ENCODE measurements at regions not wholly inside any gene's neighbourhood (a gene's known extent, or its start where the extent isn't known, plus 50 kb on each side); places are given as distances from the start of the nearest gene placed in this dataset.

DNA sequence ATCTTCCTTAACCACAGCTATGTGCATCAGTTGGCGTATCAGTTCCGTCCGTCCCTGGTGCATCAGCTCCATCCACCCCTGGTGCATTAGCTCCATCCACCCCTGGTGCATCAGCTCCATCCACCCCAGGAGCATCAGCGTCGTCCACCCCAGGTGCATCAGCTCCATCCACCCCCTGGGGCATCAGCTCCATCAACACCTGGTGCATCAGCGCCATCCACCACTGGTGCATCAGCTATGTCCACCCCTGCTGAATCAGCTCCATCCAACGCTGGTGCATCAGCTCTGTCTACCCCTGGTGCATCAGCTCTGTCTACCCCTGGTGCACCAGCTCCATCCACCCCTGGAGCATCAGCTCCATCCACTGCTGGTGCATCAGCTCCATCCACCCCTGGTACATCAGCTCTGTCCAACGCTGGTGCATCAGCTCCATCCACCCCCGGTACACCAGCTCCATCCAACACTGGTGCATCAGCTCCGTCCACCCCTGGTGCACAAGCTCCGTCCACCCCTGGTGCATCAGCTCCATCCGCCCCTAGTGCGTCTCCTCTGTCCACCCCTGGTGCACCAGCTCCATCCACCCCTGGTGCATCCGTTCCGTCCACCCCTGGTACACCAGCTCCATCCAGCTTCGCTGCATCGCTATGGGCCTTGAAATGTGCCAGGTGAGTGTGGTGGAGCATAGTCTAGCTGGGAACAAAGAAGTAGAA lies 106.6 kb upstream of the ZBTB40 start:
- Histone ChIP-seq H4K20me1 (replicated peaks; ENCODE audit: control insufficient read depth, extremely low read depth, insufficient read depth, low read length) (no peaks in the 10 kb centered on the region), H3K4me2 (ENCODE audit: insufficient read depth, low read length) (no peak overlapping the region), H3K4me1 (ENCODE audit: control insufficient read depth, extremely low read depth, insufficient read depth, low read length) (peaks cover 10% of the 10 kb centered on the region), H3K9me1 (replicated peaks; ENCODE audit: control insufficient read depth, extremely low read depth, insufficient read depth, low read length) (no peaks in the 10 kb centered on the region), H2AFZ (ENCODE audit: low read depth, low read length) (no peak overlapping the region), H3K36me3 (ENCODE audit: control insufficient read depth in 2 of 2, extremely low read depth in 1 of 2, insufficient read depth in 2 of 2, low read length in 2 of 2) (no peaks in the 10 kb centered on the region), H3K4me3 (replicated peaks in 1 of 3; ENCODE audit: insufficient read depth in 1 of 3, low read depth in 1 of 3, low read length in 3 of 3) (no peak overlapping the region), H3K79me2 (ENCODE audit: control insufficient read depth, insufficient read depth, low read length) (no peaks in the 10 kb centered on the region), H3K9ac (replicated peaks; ENCODE audit: extremely low read depth, insufficient read depth, low read length) (no peak overlapping the region), H3K9me3 (replicated peaks; ENCODE audit: control insufficient read depth, insufficient read depth, low read length) (no peaks in the 10 kb centered on the region), H3K27ac (ENCODE audit: insufficient read depth, low read depth, low read length) (no peak overlapping the region), H3K27me3 (ENCODE audit: control insufficient read depth in 2 of 2, insufficient read depth in 2 of 2, low read length in 2 of 2) (peaks cover 6 to 25% of the 10 kb centered on the region in 2 experiments)
- no peak for TF ChIP-seq POLR2A (IDR thresholded peaks at IDR 0.05; ENCODE audit: low read depth, low read length)
- no peak for TF ChIP-seq FOS (IDR thresholded peaks at IDR 0.05; ENCODE audit: borderline replicate concordance, insufficient read depth, low read length)
- TF ChIP-seq, protein P1, sequence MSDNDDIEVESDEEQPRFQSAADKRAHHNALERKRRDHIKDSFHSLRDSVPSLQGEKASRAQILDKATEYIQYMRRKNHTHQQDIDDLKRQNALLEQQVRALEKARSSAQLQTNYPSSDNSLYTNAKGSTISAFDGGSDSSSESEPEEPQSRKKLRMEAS (IDR thresholded peaks at IDR 0.05; ENCODE audit: insufficient read depth, insufficient read length), result no peak
- no peak for TF ChIP-seq EZH2 (IDR thresholded peaks at IDR 0.05; ENCODE audit: borderline replicate concordance, low read depth, low read length, severe bottlenecking)
- no peak for TF ChIP-seq POLR2AphosphoS5 (IDR thresholded peaks at IDR 0.05; ENCODE audit: insufficient read depth, low read depth, low read length)
- TF ChIP-seq GATA2 (IDR thresholded peaks at IDR 0.05; ENCODE audit: insufficient read depth, insufficient read length, low read depth, low read length), result no peak
- TF ChIP-seq, protein P2, sequence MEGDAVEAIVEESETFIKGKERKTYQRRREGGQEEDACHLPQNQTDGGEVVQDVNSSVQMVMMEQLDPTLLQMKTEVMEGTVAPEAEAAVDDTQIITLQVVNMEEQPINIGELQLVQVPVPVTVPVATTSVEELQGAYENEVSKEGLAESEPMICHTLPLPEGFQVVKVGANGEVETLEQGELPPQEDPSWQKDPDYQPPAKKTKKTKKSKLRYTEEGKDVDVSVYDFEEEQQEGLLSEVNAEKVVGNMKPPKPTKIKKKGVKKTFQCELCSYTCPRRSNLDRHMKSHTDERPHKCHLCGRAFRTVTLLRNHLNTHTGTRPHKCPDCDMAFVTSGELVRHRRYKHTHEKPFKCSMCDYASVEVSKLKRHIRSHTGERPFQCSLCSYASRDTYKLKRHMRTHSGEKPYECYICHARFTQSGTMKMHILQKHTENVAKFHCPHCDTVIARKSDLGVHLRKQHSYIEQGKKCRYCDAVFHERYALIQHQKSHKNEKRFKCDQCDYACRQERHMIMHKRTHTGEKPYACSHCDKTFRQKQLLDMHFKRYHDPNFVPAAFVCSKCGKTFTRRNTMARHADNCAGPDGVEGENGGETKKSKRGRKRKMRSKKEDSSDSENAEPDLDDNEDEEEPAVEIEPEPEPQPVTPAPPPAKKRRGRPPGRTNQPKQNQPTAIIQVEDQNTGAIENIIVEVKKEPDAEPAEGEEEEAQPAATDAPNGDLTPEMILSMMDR (IDR thresholded peaks at IDR 0.05; ENCODE audit: extremely low read depth in 1 of 2, insufficient read depth in 1 of 2, low read depth in 1 of 2, low read length in 2 of 2), result no peak
- no TSS peak for BruUV-seq (replicated peaks)
- FAIRE-seq (no peak), DNase-seq (ENCODE audit: low read depth, low spot score) (no peak)
- POLR2A ChIA-PET, result no interaction called here
- dilution Hi-C loops (cut with MboI; ENCODE audit: extremely low pct_ligation_motif_present, low sequenced_read_pairs), result no loop called here
- intact Hi-C loops (cut with micrococcal nuclease), result no loop called here
- CTCF ChIA-PET, result interaction anchor here (0.9 to 1.8 kb wide), 2 partner anchors 9 to 213 kb away, joined by 3 to 6 read pairs; no protein-coding TSS in a partner anchor

Data from endothelial cell of umbilical vein (primary cell).